GM13976 (cell line): ENCODE measurements at regions not wholly inside any gene's neighbourhood (a gene's known extent, or its start where the extent isn't known, plus 50 kb on each side); places are given as distances from the start of the nearest gene placed in this dataset.
"Not testable (repeated sequence)": the region's sequence is repeated elsewhere in the genome, so short reads cannot be mapped to it uniquely, and the experiment has no call there.

Experiments used
- DNase-seq: peaks from one replicate; pipeline ENCODE4 v3.0.0; 2012; ENCODE audit warnings: low spot score
- CTCF ChIP-seq: IDR thresholded peaks from 2 replicates; pipeline ENCODE4 v1.5.1; 2012; ENCODE audit warnings: borderline replicate concordance, mild to moderate bottlenecking; ENCODE audit not compliant: insufficient read depth; ENCODE audit errors: extremely low read depth, missing control alignments, control extremely low read depth
- in situ Hi-C: fragments of 300-500 bp; cut with MboI; formaldehyde crosslinking; loops from one replicate; pipeline ENCODE4 v1.12.0; 2022; ENCODE audit warnings: low sequenced_read_pairs, mixed read lengths, inconsistent platforms; ENCODE audit not compliant: unreplicated experiment

GRCh38 chr7:101679653-101680173 lies 50.6 kb upstream of the MYL10 start:
- in situ Hi-C loops = not testable (repeated sequence)

GRCh38 chr7:101680406-101681145 lies 51.5 kb upstream of the MYL10 start:
- TF ChIP-seq CTCF = no peak
- in situ Hi-C loops = no loop called here
- DNase-seq = peak; percentile 10

More at GRCh38 chr7:101679653-101680173, 50.6 kb upstream of the MYL10 start:
- DNase-seq = not testable (repeated sequence)

- TF ChIP-seq CTCF = no peak
- in situ Hi-C loops = no loop called here
These were observed 52.3 kb upstream of the MYL10 start for GRCh38 chr7:101681170-101682007.

GRCh38 chr7:101684983-101685330 lies 55.9 kb upstream of the MYL10 start:
- no peak for TF ChIP-seq CTCF
- in situ Hi-C loops = loop anchor here (5.0 kb wide), 1 partner anchor 552 kb away; no protein-coding TSS in a partner anchor
- no peak for DNase-seq

More at GRCh38 chr7:101681170-101682007, 52.3 kb upstream of the MYL10 start:
- DNase-seq = no peak

GRCh38 chr7:101686030-101686429 lies 56.9 kb upstream of the MYL10 start:
- in situ Hi-C loops = loop anchor here (5.0 kb wide), 1 partner anchor 551 kb away; no protein-coding TSS in a partner anchor
- DNase-seq = no peak
- TF ChIP-seq CTCF = no peak

- in situ Hi-C loops = loop anchor here (5.0 kb wide), 1 partner anchor 550 kb away; no protein-coding TSS in a partner anchor
- no peak for TF ChIP-seq CTCF
- DNase-seq = no peak
These were observed 58.0 kb upstream of the MYL10 start for GRCh38 chr7:101687081-101687480.
